ENCODE measurements at regions not wholly inside any gene's neighbourhood (a gene's known extent, or its start where the extent isn't known, plus 50 kb on each side); places are given as distances from the start of the nearest gene placed in this dataset.

GRCh38 chr2:51251356-51251755, 219.4 kb upstream of the NRXN1 start:
- no peak for TF ChIP-seq CTCF (IDR thresholded peaks at IDR 0.05)
- DNase-seq (ENCODE audit: extremely low spot score, unreplicated experiment), result no peak
- Mint-ChIP-seq H3K9me3 (ENCODE audit: unreplicated experiment) (peaks cover 25% of the 10 kb centered on the region), H3K4me1 (ENCODE audit: unreplicated experiment) (no peaks in the 10 kb centered on the region), H3K27ac (ENCODE audit: unreplicated experiment) (no peak overlapping the region), H3K36me3 (ENCODE audit: unreplicated experiment) (no peaks in the 10 kb centered on the region), H3K27me3 (ENCODE audit: unreplicated experiment) (no peaks in the 10 kb centered on the region), H3K4me3 (ENCODE audit: unreplicated experiment) (no peak overlapping the region)

GRCh38 chr2:51247252-51247805, 215.4 kb upstream of the NRXN1 start:
- Mint-ChIP-seq H3K9me3 (ENCODE audit: unreplicated experiment) (peaks cover 5% of the 10 kb centered on the region), H3K27ac (ENCODE audit: unreplicated experiment) (no peak overlapping the region), H3K4me3 (ENCODE audit: unreplicated experiment) (no peak overlapping the region), H3K4me1 (ENCODE audit: unreplicated experiment) (no peaks in the 10 kb centered on the region), H3K27me3 (ENCODE audit: unreplicated experiment) (no peaks in the 10 kb centered on the region), H3K36me3 (ENCODE audit: unreplicated experiment) (no peaks in the 10 kb centered on the region)
- DNase-seq (ENCODE audit: extremely low spot score, unreplicated experiment), result no peak
- TF ChIP-seq CTCF (IDR thresholded peaks at IDR 0.05), result no peak

GRCh38 chr2:51243892-51244535, 212.1 kb upstream of the NRXN1 start:
- H3K27ac Mint-ChIP-seq (ENCODE audit: unreplicated experiment), result no peak overlapping the region
- DNase-seq (ENCODE audit: extremely low spot score, unreplicated experiment), result no peak
- TF ChIP-seq CTCF (IDR thresholded peaks at IDR 0.05), result no peak
- H3K27me3 Mint-ChIP-seq (ENCODE audit: unreplicated experiment), result no peaks in the 10 kb centered on the region
- no peak overlapping the region for H3K4me3 Mint-ChIP-seq (ENCODE audit: unreplicated experiment)
- H3K4me1 Mint-ChIP-seq (ENCODE audit: unreplicated experiment), result no peaks in the 10 kb centered on the region
- H3K9me3 Mint-ChIP-seq (ENCODE audit: unreplicated experiment), result no peaks in the 10 kb centered on the region
- no peaks in the 10 kb centered on the region for H3K36me3 Mint-ChIP-seq (ENCODE audit: unreplicated experiment)

- no peak overlapping the region for H3K4me3 Mint-ChIP-seq (ENCODE audit: unreplicated experiment)
- no peaks in the 10 kb centered on the region for H3K27me3 Mint-ChIP-seq (ENCODE audit: unreplicated experiment)
- TF ChIP-seq CTCF (IDR thresholded peaks at IDR 0.05), result no peak
- no peak overlapping the region for H3K27ac Mint-ChIP-seq (ENCODE audit: unreplicated experiment)
- H3K36me3 Mint-ChIP-seq (ENCODE audit: unreplicated experiment), result no peaks in the 10 kb centered on the region
- no peak for DNase-seq (ENCODE audit: extremely low spot score, unreplicated experiment)
- no peaks in the 10 kb centered on the region for H3K4me1 Mint-ChIP-seq (ENCODE audit: unreplicated experiment)
- H3K9me3 Mint-ChIP-seq (ENCODE audit: unreplicated experiment), result peaks cover 5% of the 10 kb centered on the region
These were observed 205.8 kb upstream of the NRXN1 start for GRCh38 chr2:51237626-51238271.

- Mint-ChIP-seq H3K4me3 (ENCODE audit: unreplicated experiment) (no peak overlapping the region), H3K27ac (ENCODE audit: unreplicated experiment) (no peak overlapping the region), H3K27me3 (ENCODE audit: unreplicated experiment) (no peaks in the 10 kb centered on the region), H3K36me3 (ENCODE audit: unreplicated experiment) (no peaks in the 10 kb centered on the region), H3K9me3 (ENCODE audit: unreplicated experiment) (peaks cover 14% of the 10 kb centered on the region), H3K4me1 (ENCODE audit: unreplicated experiment) (no peaks in the 10 kb centered on the region)
- DNase-seq (ENCODE audit: extremely low spot score, unreplicated experiment), result no peak
- no peak for TF ChIP-seq CTCF (IDR thresholded peaks at IDR 0.05)
These were observed 200.1 kb upstream of the NRXN1 start for GRCh38 chr2:51232027-51232426.
